CD14-positive monocyte (primary cell): ENCODE measurements at regions not wholly inside any gene's neighbourhood (a gene's known extent, or its start where the extent isn't known, plus 50 kb on each side); places are given as distances from the start of the nearest gene placed in this dataset.

ENCODE experiments used
- DNase-seq, 3 donors: peaks; one replicate each; pipeline ENCODE4 v3.0.0-alpha.2; 2011 to 2022
- H2AFZ ChIP-seq: 2 replicates; pipeline ENCODE4 v1.6.0; 2012; ENCODE audit warnings: mild to moderate bottlenecking, low read depth, low read length, inconsistent platforms; ENCODE audit not compliant: insufficient read depth, poor library complexity, severe bottlenecking
- H3K27ac ChIP-seq, 2 donors: 1 replicate in 1 of 2; 2 replicates in 1 of 2; pipeline ENCODE4 v1.5.1; 2012 to 2013; ENCODE audit warnings: low read length in 2 of 2, control low read depth in 1 of 2, inconsistent platforms in 1 of 2, low read depth in 1 of 2, mild to moderate bottlenecking in 1 of 2
- H3K27me3 ChIP-seq, 2 donors: one replicate each; pipeline versions ENCODE4 v1.6.0 to v1.6.1; 2011 to 2013; ENCODE audit warnings: low read length in 2 of 2; ENCODE audit not compliant: control insufficient read depth in 2 of 2, insufficient read depth in 2 of 2
- H3K36me3 ChIP-seq, 2 donors: replicated peaks in 1 of 2; 1 replicate in 1 of 2; 2 replicates in 1 of 2; pipeline versions ENCODE4 v1.5.1 to v1.6.1; 2012 to 2013; ENCODE audit warnings: low read length in 2 of 2, control low read depth in 1 of 2, inconsistent platforms in 1 of 2, mild to moderate bottlenecking in 1 of 2; ENCODE audit not compliant: insufficient read depth in 2 of 2, control insufficient read depth in 1 of 2
- H3K4me1 ChIP-seq, 2 donors: 1 replicate in 1 of 2; 2 replicates in 1 of 2; pipeline versions ENCODE4 v1.5.1 to v1.6.1; 2012 to 2013; ENCODE audit warnings: low read length in 2 of 2, control low read depth in 1 of 2, inconsistent platforms in 1 of 2, mild to moderate bottlenecking in 1 of 2, moderate library complexity in 1 of 2; ENCODE audit not compliant: insufficient read depth in 2 of 2, control insufficient read depth in 1 of 2
- H3K4me2 ChIP-seq: replicated peaks from 2 replicates; pipeline ENCODE3; 2012; ENCODE audit warnings: low read length, moderate library complexity, mild to moderate bottlenecking; ENCODE audit not compliant: poor library complexity, severe bottlenecking; ENCODE audit errors: extremely low read depth
- H3K4me3 ChIP-seq, 3 experiments: fragments of 200-600 bp in 1 of 3; sonication (generic) in 1 of 3; replicated peaks in 1 of 3; 1 replicate in 2 of 3; 2 replicates in 1 of 3; pipeline ENCODE4 v1.5.1; 2011 to 2013; ENCODE audit warnings: low read length in 3 of 3, mild to moderate bottlenecking in 3 of 3, control low read depth in 2 of 3, low read depth in 2 of 3, inconsistent platforms in 1 of 3, moderate library complexity in 1 of 3
- H3K79me2 ChIP-seq: 2 replicates; pipeline ENCODE4 v1.6.0; 2012; ENCODE audit warnings: mild to moderate bottlenecking, control low read depth, inconsistent platforms, low read length, moderate library complexity; ENCODE audit not compliant: insufficient read depth
- H3K9ac ChIP-seq: 2 replicates; pipeline ENCODE4 v1.6.0; 2017; ENCODE audit warnings: low read length, mild to moderate bottlenecking; ENCODE audit not compliant: insufficient read depth, poor library complexity, severe bottlenecking
- H3K9me3 ChIP-seq, 2 donors: replicated peaks in 1 of 2; 1 replicate in 1 of 2; 2 replicates in 1 of 2; pipeline versions ENCODE4 v1.5.1 to v1.6.1; 2012 to 2013; ENCODE audit warnings: low read length in 2 of 2, control low read depth in 1 of 2; ENCODE audit not compliant: control insufficient read depth in 1 of 2, insufficient read depth in 1 of 2
- H4K20me1 ChIP-seq: 2 replicates; pipeline ENCODE4 v1.6.0; 2012; ENCODE audit warnings: mild to moderate bottlenecking, low read length, control low read depth, moderate library complexity; ENCODE audit not compliant: insufficient read depth
- H3K27ac Mint-ChIP-seq, 7 donors: one replicate each; pipeline ENCODE4 v1.8.0; 2020; ENCODE audit warnings: mild to moderate bottlenecking in 7 of 7, mixed read lengths in 7 of 7, moderate library complexity in 6 of 7, inconsistent platforms in 2 of 7
- H3K27me3 Mint-ChIP-seq, 3 donors: one replicate each; pipeline ENCODE4 v1.8.0; 2021 to 2022; ENCODE audit warnings: low read depth in 3 of 3, mild to moderate bottlenecking in 3 of 3, mixed read lengths in 3 of 3, moderate library complexity in 3 of 3, inconsistent platforms in 1 of 3
- H3K36me3 Mint-ChIP-seq, 2 donors: one replicate each; pipeline ENCODE4 v1.8.0; 2020; ENCODE audit warnings: mixed read lengths in 2 of 2, inconsistent platforms in 1 of 2, mild to moderate bottlenecking in 1 of 2
- H3K4me1 Mint-ChIP-seq: one replicate; pipeline ENCODE4 v1.8.0; 2020; ENCODE audit warnings: mild to moderate bottlenecking, mixed read lengths
- H3K4me3 Mint-ChIP-seq, 2 donors: one replicate each; pipeline ENCODE4 v1.8.0; 2020; ENCODE audit warnings: mild to moderate bottlenecking in 2 of 2, mixed read lengths in 2 of 2, moderate library complexity in 1 of 2
- H3K9me3 Mint-ChIP-seq, 7 donors: one replicate each; pipeline ENCODE4 v1.8.0; 2020 to 2022; ENCODE audit warnings: mixed read lengths in 7 of 7, mild to moderate bottlenecking in 6 of 7, moderate library complexity in 6 of 7, inconsistent platforms in 2 of 7
- CTCF ChIP-seq: fragments of 200-600 bp; IDR thresholded peaks from one replicate; pipeline ENCODE4 v1.8.0; 2022; ENCODE audit warnings: antibody characterized with exemption, mild to moderate bottlenecking
- WGBS: methylation state at CpG from one replicate; pipeline ENCODE4 v1.1.5; 2013; ENCODE audit warnings: missing lambda C conversion rate; ENCODE audit not compliant: insufficient coverage; 5-methylcytosine and 5-hydroxymethylcytosine counted together
- intact Hi-C, 2 donors: fragments of 100-400 bp; cut with micrococcal nuclease; formaldehyde crosslinking; loops; one replicate each; pipeline versions ENCODE4 v1.15.0 to v1.15.1; 2023

GRCh38 chr13:37302686-37303085 lies 197.2 kb upstream of the CSNK1A1L start:
- H2AFZ ChIP-seq = no peak overlapping the region
- no peaks in the 10 kb centered on the region for H3K4me1 ChIP-seq
- no peak for TF ChIP-seq CTCF
- no peak overlapping the region for H3K4me3 ChIP-seq
- no peaks in the 10 kb centered on the region for H3K79me2 ChIP-seq
- no peaks in the 10 kb centered on the region for H3K4me1 Mint-ChIP-seq
- no CpG with 5 or more reads among the region's 1 CpG for WGBS
- intact Hi-C loops = no loop called here
- no peak overlapping the region for H3K9ac ChIP-seq
- no peaks in the 10 kb centered on the region for H4K20me1 ChIP-seq
- no peak for DNase-seq
- H3K4me2 ChIP-seq = no peak overlapping the region
- no peak overlapping the region for H3K27ac ChIP-seq
- H3K27me3 ChIP-seq = no peaks in the 10 kb centered on the region
- no peak overlapping the region for H3K27ac Mint-ChIP-seq
- H3K4me3 Mint-ChIP-seq = no peak overlapping the region
- peaks cover 6 to 16% (median 9%) of the 10 kb centered on the region in 7 donors for H3K9me3 Mint-ChIP-seq
- peaks cover 11 to 16% of the 10 kb centered on the region in 2 donors for H3K9me3 ChIP-seq
- no peaks in the 10 kb centered on the region for H3K36me3 ChIP-seq
- H3K36me3 Mint-ChIP-seq = no peaks in the 10 kb centered on the region
- no peaks in the 10 kb centered on the region for H3K27me3 Mint-ChIP-seq

- intact Hi-C loops = no loop called here
- H3K79me2 ChIP-seq = no peaks in the 10 kb centered on the region
- H3K4me3 ChIP-seq = no peak overlapping the region
- H3K4me2 ChIP-seq = no peak overlapping the region
- no peak for TF ChIP-seq CTCF
- Mint-ChIP-seq H3K27ac (no peak overlapping the region), H3K4me1 (no peaks in the 10 kb centered on the region), H3K36me3 (no peaks in the 10 kb centered on the region), H3K27me3 (no peaks in the 10 kb centered on the region), H3K9me3 (peaks cover 4 to 23% (median 9%) of the 10 kb centered on the region in 7 donors), H3K4me3 (no peak overlapping the region)
- DNase-seq = no peak
- no peak overlapping the region for H2AFZ ChIP-seq
- H3K36me3 ChIP-seq = no peaks in the 10 kb centered on the region
- no peaks in the 10 kb centered on the region for H4K20me1 ChIP-seq
- peaks cover 17 to 22% of the 10 kb centered on the region in 2 donors for H3K9me3 ChIP-seq
- no peaks in the 10 kb centered on the region for H3K27me3 ChIP-seq
- H3K9ac ChIP-seq = no peak overlapping the region
- no peaks in the 10 kb centered on the region for H3K4me1 ChIP-seq
- no peak overlapping the region for H3K27ac ChIP-seq
- no CpG with 5 or more reads among the region's 3 CpGs for WGBS
These were observed 190.1 kb upstream of the CSNK1A1L start for GRCh38 chr13:37295573-37295972.
